ENCODE measurements at regions not wholly inside any gene's neighbourhood (a gene's known extent, or its start where the extent isn't known, plus 50 kb on each side); places are given as distances from the start of the nearest gene placed in this dataset.

- TF ChIP-seq CTCF (IDR thresholded peaks at IDR 0.05; ENCODE audit: low read depth, low read length) (no peak), EZH2phosphoT487 (IDR thresholded peaks at IDR 0.05; ENCODE audit: low read depth) (no peak)
Measured at GRCh38 chr16:13483121-13483520, 436.8 kb upstream of the ERCC4 start.

Data from OCI-LY3 (cell line).